ENCODE measurements at regions not wholly inside any gene's neighbourhood (a gene's known extent, or its start where the extent isn't known, plus 50 kb on each side); places are given as distances from the start of the nearest gene placed in this dataset.
A peak's percentile ranks its signal among the peaks of the same experiment; 100 is the strongest.

- Histone ChIP-seq H3K9me3 (ENCODE audit: control insufficient read depth, insufficient read depth, low read depth, low read length) (no peaks in the 10 kb centered on the region), H3K4me3 (ENCODE audit: low read depth, low read length) (no peak overlapping the region), H3K4me1 (ENCODE audit: control insufficient read depth, insufficient read depth, low read length) (no peaks in the 10 kb centered on the region), H3K36me3 (ENCODE audit: control insufficient read depth in 2 of 2, insufficient read depth in 1 of 2, low read length in 2 of 2) (no peaks in the 10 kb centered on the region), H3K27ac (ENCODE audit: extremely low read depth, low read depth, low read length) (no peak overlapping the region)
- CTCF ChIA-PET, result interaction anchor here (0.6 to 1.0 kb wide), 3 partner anchors 11 to 285 kb away, joined by 3 to 4 read pairs (median 3); no protein-coding TSS in a partner anchor
- TF ChIP-seq SETDB1 (IDR thresholded peaks at IDR 0.05; ENCODE audit: insufficient read length, low read length), result peak; percentile 37
- TF ChIP-seq ZNF146 (tag by site-specific recombination; IDR thresholded peaks at IDR 0.05), result no peak
- POLR2A ChIA-PET, result interaction anchor here (0.6 kb wide), 1 partner anchor 8 kb away, joined by 3 read pairs; no protein-coding TSS in a partner anchor
These were observed 50.0 kb upstream of the FARP1 start for GRCh38 chr13:98092888-98093287.
